GM13977 (cell line): ENCODE measurements at regions not wholly inside any gene's neighbourhood (a gene's known extent, or its start where the extent isn't known, plus 50 kb on each side); places are given as distances from the start of the nearest gene placed in this dataset.

Experiments used
- DNase-seq: peaks from one replicate; pipeline ENCODE4 v3.0.0; 2012; ENCODE audit warnings: low spot score
- CTCF ChIP-seq: IDR thresholded peaks from 2 replicates; pipeline ENCODE4 v1.5.1; 2012; ENCODE audit warnings: mild to moderate bottlenecking, control low read depth; ENCODE audit not compliant: insufficient read depth; ENCODE audit errors: extremely low read depth, missing control alignments
- in situ Hi-C: fragments of 300-500 bp; cut with MboI; formaldehyde crosslinking; loops from one replicate; pipeline ENCODE4 v1.12.0; 2022; ENCODE audit warnings: low sequenced_read_pairs, low pct_unique_long_range_greater_than_20kb, mixed read lengths, inconsistent platforms; ENCODE audit not compliant: unreplicated experiment

DNA sequence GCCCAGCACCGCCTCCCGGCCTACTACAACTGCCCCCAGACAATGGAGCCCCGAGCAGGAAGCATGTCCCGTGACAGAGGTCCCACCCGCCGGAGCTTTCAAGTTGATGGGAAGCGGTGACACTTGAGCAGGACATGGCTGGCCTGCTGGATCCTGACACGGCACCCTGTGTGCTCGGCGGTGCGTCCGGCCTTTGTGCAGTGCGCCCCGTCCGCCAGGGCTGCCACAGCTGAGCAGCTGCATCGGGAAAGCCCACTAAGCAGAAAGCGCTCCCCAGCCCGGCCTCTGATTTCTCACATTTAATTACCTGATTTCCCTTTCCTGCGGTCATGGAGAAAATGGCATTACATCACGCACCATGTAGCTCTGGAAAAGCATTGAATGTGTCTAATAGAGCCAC is 611.9 kb downstream of the IRX1 start:
- in situ Hi-C loops: no loop called here
- TF ChIP-seq CTCF: no peak
- DNase-seq: no peak

DNA sequence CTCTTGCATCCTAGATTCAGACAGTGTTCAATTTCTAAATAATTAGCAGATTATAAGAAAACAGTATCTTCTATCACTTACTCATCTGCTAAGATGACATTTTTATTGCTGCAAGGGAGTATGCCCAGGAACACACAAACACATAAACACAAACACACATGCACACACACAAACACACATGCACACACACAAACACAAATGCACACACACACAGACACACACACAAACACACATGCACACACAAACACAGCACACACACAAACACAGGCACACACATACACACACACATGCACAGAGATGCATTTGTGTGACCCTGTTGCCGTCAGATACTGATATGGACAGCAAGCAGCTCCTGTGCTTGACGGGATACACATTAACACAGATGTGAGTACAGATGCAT is 612.9 kb downstream of the IRX1 start:
- no peak for TF ChIP-seq CTCF
- no peak for DNase-seq
- in situ Hi-C loops: no loop called here

- TF ChIP-seq CTCF: no peak
Measured at GRCh38 chr5:4208996-4209395, 613.4 kb downstream of the IRX1 start.

DNA sequence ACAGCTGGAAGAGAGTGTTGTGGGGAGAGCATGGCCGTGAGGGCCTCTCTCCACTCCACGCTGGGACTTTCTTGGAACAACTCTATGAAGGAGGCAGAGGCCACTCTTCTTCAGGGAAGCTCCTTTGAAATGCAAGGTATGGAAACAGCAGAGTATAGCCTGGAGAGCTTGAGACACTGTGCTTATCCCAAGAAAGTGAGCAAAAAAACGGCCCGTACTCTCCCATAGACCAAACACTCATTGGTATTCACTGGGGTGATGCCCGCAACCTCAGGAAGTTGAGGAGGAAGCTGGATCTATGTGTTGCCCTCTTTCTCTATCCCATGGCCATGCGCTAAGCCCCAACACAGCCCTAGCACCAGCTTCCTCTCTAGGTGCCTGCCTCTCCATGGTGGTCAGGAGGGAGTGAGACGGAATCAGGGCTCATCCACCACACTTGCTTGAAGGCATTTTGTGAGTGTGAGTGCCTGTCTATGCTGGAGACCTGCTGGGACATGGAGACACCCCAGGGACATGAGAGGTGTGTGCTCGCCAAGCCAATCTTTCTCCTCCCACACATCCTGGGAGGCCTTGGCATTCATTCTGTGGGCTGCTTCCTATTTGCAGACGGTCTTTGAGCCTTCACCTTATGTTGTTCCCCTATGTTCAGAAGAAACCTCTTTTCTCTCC is 616.6 kb downstream of the IRX1 start:
- TF ChIP-seq CTCF: no peak
- in situ Hi-C loops: no loop called here
- no peak for DNase-seq

More at GRCh38 chr5:4208996-4209395, 613.4 kb downstream of the IRX1 start:
- no peak for DNase-seq
- in situ Hi-C loops: no loop called here

DNA sequence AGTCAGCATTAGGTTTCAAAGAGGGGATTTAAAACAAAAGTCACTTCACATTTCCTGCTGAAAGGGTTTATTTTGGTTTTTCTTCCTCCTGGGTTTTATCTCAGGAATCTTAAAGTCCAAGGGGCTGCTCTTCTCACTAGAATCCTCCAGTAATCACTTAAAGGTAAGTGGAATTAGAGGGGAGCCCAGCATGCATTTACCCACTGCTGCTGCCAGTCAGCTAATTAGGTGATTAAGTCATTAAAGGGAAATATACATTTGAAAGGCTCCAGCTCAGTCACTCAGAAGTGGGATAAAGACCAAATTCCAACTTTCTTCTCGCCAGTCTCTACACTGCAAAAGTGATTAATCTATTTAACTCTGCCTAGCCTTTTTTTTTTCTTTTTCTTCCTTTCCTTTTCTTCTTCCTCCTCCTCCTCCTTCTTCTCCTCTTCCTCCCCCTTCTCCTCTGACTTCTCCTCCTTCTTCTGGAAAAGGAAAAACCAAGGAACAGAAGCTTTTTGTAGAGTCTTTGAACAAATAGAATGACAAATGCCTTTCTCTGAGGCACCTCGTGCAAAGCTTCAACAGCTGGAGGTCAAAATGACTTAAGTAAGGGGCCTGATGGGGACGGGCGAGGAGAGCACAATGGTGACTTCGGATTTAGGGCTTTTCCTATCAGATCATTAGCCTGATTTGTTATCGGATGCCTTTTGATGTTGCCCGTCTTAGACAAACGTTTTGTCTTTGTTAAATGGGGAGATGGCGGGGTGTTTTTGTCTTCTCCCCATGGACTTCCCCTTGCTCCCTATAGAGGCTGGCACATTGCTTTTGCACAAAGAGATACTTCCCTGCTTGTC is 617.6 kb downstream of the IRX1 start:
- no peak for TF ChIP-seq CTCF
- no peak for DNase-seq
- in situ Hi-C loops: no loop called here

DNA sequence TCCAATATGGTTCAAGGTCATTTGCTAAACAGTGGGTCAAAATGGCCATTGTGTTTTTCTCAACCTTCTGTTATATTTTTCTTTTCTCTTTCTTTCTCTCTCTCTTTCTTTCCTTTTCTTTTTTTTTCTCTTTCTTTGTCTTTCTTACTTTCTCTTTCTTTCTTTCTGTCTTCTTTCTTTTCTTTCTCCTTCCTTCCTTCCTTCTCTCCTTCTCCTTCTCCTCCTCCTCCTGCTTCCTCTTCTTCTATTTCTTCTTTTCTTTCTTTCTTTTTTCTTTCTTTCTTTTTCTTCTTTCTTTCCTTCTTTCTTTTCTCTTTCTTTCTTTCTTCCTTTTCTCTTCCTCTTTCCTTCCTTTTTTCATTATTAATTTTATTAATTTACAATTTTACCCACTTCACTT is 619.5 kb downstream of the IRX1 start:
- TF ChIP-seq CTCF: no peak
- DNase-seq: no peak
- in situ Hi-C loops: no loop called here
